Gastrocnemius medialis (tissue), 4 donors: ENCODE measurements at regions not wholly inside any gene's neighbourhood (a gene's known extent, or its start where the extent isn't known, plus 50 kb on each side); places are given as distances from the start of the nearest gene placed in this dataset.

Experiments
- ATAC-seq, 2 donors: fragments of 150-250 bp; one replicate each; pipeline ENCODE4 v1.9.1; 2016
- DNase-seq, 2 donors: peaks; one replicate each; pipeline ENCODE4 v3.0.0-alpha.2; 2019
- H3K27ac ChIP-seq, 4 donors: fragments of 200-600 bp; sonication (generic); 1 replicate in 1 of 4; 2 replicates in 3 of 4; pipeline ENCODE4 v1.5.1; 2016 to 2018; ENCODE audit warnings: mild to moderate bottlenecking in 2 of 4, moderate library complexity in 1 of 4
- H3K27me3 ChIP-seq, 3 donors: fragments of 200-600 bp; sonication (generic) in 2 of 3; 1 replicate in 1 of 3; 2 replicates in 2 of 3; pipeline versions ENCODE4 v1.5.1 to v1.6.0; 2016 to 2019; ENCODE audit warnings: mild to moderate bottlenecking in 1 of 3, moderate library complexity in 1 of 3
- H3K36me3 ChIP-seq, 2 donors: fragments of 200-600 bp; sonication (generic) in 1 of 2; one replicate each; pipeline ENCODE4 v1.5.1; 2017 to 2018
- H3K4me1 ChIP-seq, 2 donors: fragments of 200-600 bp; sonication (generic) in 1 of 2; one replicate each; pipeline ENCODE4 v1.5.1; 2016 to 2017; ENCODE audit warnings: mild to moderate bottlenecking in 2 of 2
- H3K4me3 ChIP-seq, 4 donors: fragments of 200-600 bp; sonication (generic) in 3 of 4; 1 replicate in 1 of 4; 2 replicates in 3 of 4; pipeline ENCODE4 v1.5.1; 2016 to 2019; ENCODE audit warnings: mild to moderate bottlenecking in 2 of 4
- H3K9me3 ChIP-seq, 3 donors: fragments of 200-600 bp; sonication (generic) in 2 of 3; 1 replicate in 1 of 3; 2 replicates in 2 of 3; pipeline ENCODE4 v1.5.1; 2016 to 2019
- CTCF ChIP-seq, 5 experiments: fragments of 450-650 bp in 3 of 5; fragments of 200-600 bp in 2 of 5; sonication (generic) in 2 of 5; IDR thresholded peaks in 4 of 5; conservative IDR thresholded peaks in 1 of 5; 1 replicate in 4 of 5; 2 replicates in 1 of 5; pipeline ENCODE4 v1.5.1; 2016 to 2019; ENCODE audit warnings: antibody characterized with exemption in 5 of 5, mild to moderate bottlenecking in 3 of 5, moderate library complexity in 3 of 5
- POLR2A ChIP-seq, 2 donors: fragments of 450-650 bp; IDR thresholded peaks; one replicate each; pipeline ENCODE4 v1.6.1; 2017; ENCODE audit warnings: antibody characterized with exemption in 2 of 2, mild to moderate bottlenecking in 2 of 2, moderate library complexity in 2 of 2
- in situ Hi-C, 4 donors: fragments of 200-750 bp; cut with MboI; loops; one replicate each; pipeline versions ENCODE4 v1.15.0 to v1.8.0; 2017; ENCODE audit warnings: low sequenced_read_pairs in 4 of 4
- intact Hi-C: fragments of 100-400 bp; cut with DNase I; formaldehyde crosslinking; loops from one replicate; pipeline ENCODE4 v1.15.1; 2023; ENCODE audit warnings: low total_unique reads

DNA sequence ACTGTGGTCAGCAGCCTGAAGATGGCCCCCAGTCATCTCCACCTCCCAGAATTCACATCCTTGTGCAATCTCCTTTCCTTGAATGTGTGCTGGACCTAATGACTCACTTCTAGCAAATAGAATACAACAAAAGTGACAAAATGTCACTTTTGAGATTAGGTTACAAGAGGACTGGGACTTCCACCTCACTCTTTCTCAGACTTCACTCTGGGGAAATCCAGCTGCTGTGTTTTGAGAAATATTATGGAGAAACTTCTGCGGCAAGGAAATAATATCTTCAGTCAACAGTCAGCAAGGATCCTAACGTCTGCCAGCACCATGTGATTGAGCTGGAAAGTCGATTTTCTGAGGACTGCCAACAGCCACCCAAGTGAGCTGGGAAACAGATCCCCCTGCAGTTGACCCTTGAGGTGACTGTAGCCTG is 70.5 kb upstream of the GADD45A start:
- intact Hi-C loops: no loop called here
- ATAC-seq (peak; percentile 59 to 80), DNase-seq (peak; percentile 29 to 68)
- H3K9me3 ChIP-seq: no peaks in the 10 kb centered on the region
- TF ChIP-seq POLR2A (IDR thresholded peaks at IDR 0.05): peak in 1 of 2 donors; percentile 15
- no peak for TF ChIP-seq CTCF (IDR thresholded peaks at IDR 0.05 in 4 of 5, conservative IDR thresholded peaks at IDR 0.05 in 1 of 5)
- H3K36me3 ChIP-seq: no peaks in the 10 kb centered on the region
- H3K27ac ChIP-seq: peak overlapping the region in 3 of 4 donors; percentile 45 to 73 (median 57)
- H3K4me3 ChIP-seq: no peak overlapping the region
- in situ Hi-C loops: no loop called here
- H3K4me1 ChIP-seq: peaks cover 12 to 20% of the 10 kb centered on the region in 2 donors
- H3K27me3 ChIP-seq: no peaks in the 10 kb centered on the region

GRCh38 chr1:67615886-67616285 is 69.1 kb upstream of the GADD45A start:
- Histone ChIP-seq H3K36me3 (no peaks in the 10 kb centered on the region), H3K27me3 (no peaks in the 10 kb centered on the region), H3K4me1 (peaks cover 15 to 20% of the 10 kb centered on the region in 2 donors), H3K9me3 (no peaks in the 10 kb centered on the region), H3K27ac (peak overlapping the region in 1 of 4 donors; percentile 73), H3K4me3 (no peak overlapping the region)
- intact Hi-C loops: loop anchor here (2.0 to 5.0 kb wide), 2 partner anchors 36 to 69 kb away; partner anchors contain the start of gene GADD45A
- in situ Hi-C loops: no loop called here
- ATAC-seq (no peak), DNase-seq (no peak)
- TF ChIP-seq CTCF (IDR thresholded peaks at IDR 0.05 in 4 of 5, conservative IDR thresholded peaks at IDR 0.05 in 1 of 5): no peak

GRCh38 chr1:67616394-67616985 is 68.5 kb upstream of the GADD45A start:
- Histone ChIP-seq H3K27ac (peak overlapping the region in 2 of 4 donors; percentile 7 to 73), H3K4me1 (peaks cover 15 to 20% of the 10 kb centered on the region in 2 donors), H3K36me3 (no peaks in the 10 kb centered on the region), H3K9me3 (no peaks in the 10 kb centered on the region), H3K27me3 (no peaks in the 10 kb centered on the region), H3K4me3 (no peak overlapping the region)
- in situ Hi-C loops (no loop called here), intact Hi-C loops (loop anchor here (2.0 to 5.0 kb wide), 2 partner anchors 36 to 68 kb away; partner anchors contain the start of gene GADD45A)
- ATAC-seq (no peak), DNase-seq (no peak)
- no peak for TF ChIP-seq POLR2A (IDR thresholded peaks at IDR 0.05)
- TF ChIP-seq CTCF (IDR thresholded peaks at IDR 0.05 in 4 of 5, conservative IDR thresholded peaks at IDR 0.05 in 1 of 5): no peak

DNA sequence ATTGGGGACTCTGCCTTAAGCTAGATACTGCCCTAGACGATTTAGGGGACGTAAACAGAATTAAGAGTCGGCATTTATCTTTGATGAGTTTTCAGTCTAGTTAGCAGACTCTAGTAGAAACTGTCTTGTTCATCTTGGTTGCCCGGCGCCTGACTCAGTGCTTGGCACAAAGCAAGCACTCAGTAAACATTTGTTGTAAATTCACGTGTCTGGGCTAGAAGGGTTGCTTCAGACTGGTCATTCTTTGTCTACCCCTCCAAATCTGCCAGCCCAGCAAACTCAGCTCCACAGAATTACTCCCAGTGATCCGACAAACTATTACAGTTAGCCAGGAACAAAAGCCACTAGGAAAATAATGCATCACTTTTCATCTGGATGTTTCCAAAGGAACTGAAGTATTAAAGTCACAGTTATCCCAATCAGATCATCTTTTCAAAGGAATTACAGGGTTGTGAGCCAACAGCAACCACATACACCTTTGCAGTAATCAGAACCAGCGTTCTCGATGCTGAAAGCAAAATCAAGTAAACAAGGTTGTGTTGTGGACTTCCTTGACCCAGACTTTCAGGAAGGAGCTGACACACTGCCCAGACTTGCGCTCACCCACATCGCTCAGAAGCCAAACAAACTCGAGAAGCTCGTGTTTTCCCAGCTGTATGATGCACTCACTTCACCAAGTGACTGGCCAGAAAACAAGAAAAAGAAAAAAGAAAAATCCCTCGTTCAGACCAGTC is 66.5 kb upstream of the GADD45A start:
- Histone ChIP-seq H3K36me3 (no peaks in the 10 kb centered on the region), H3K4me3 (peak overlapping the region in 2 of 4 donors; percentile 16 to 18), H3K4me1 (peaks cover 25 to 30% of the 10 kb centered on the region in 2 donors), H3K27ac (peak overlapping the region; percentile 53 to 84 (median 74)), H3K27me3 (no peaks in the 10 kb centered on the region), H3K9me3 (no peaks in the 10 kb centered on the region)
- ATAC-seq (peak; percentile 77 to 83), DNase-seq (peak; percentile 63 to 74)
- in situ Hi-C loops: no loop called here
- intact Hi-C loops: loop anchor here (2.0 to 5.0 kb wide), 2 partner anchors 34 to 48 kb away; no protein-coding TSS in a partner anchor
- no peak for TF ChIP-seq POLR2A (IDR thresholded peaks at IDR 0.05)
- TF ChIP-seq CTCF (IDR thresholded peaks at IDR 0.05 in 4 of 5, conservative IDR thresholded peaks at IDR 0.05 in 1 of 5): no peak
